Parathyroid adenoma (tissue), 2 donors: ENCODE measurements at regions not wholly inside any gene's neighbourhood (a gene's known extent, or its start where the extent isn't known, plus 50 kb on each side); places are given as distances from the start of the nearest gene placed in this dataset.

Experiments
- H2AFZ ChIP-seq: fragments of 300-600 bp; sonication (generic); one replicate; pipeline ENCODE4 v1.7.0; 2017; ENCODE audit warnings: antibody characterized with exemption, mild to moderate bottlenecking
- H3K27ac ChIP-seq: fragments of 300-600 bp; sonication (generic); one replicate; pipeline ENCODE4 v1.7.0; 2017
- H3K27me3 ChIP-seq: fragments of 300-600 bp; sonication (generic); one replicate; pipeline ENCODE4 v1.7.0; 2017; ENCODE audit warnings: low read length; ENCODE audit not compliant: control insufficient read depth, insufficient read depth
- H3K36me3 ChIP-seq: fragments of 300-600 bp; sonication (generic); one replicate; pipeline ENCODE4 v1.7.0; 2017; ENCODE audit warnings: low read length; ENCODE audit not compliant: control insufficient read depth, insufficient read depth
- H3K4me1 ChIP-seq: fragments of 300-600 bp; sonication (generic); one replicate; pipeline ENCODE4 v1.7.0; 2017; ENCODE audit warnings: control low read depth
- H3K4me2 ChIP-seq: fragments of 300-600 bp; sonication (generic); one replicate; pipeline ENCODE4 v1.7.0; 2017; ENCODE audit warnings: low read length
- H3K4me3 ChIP-seq: fragments of 300-600 bp; sonication (generic); one replicate; pipeline ENCODE4 v1.7.0; 2017; ENCODE audit warnings: low read depth, low read length
- H3K79me2 ChIP-seq: fragments of 300-600 bp; sonication (generic); one replicate; pipeline ENCODE4 v1.7.0; 2017; ENCODE audit warnings: control low read depth
- H3K9ac ChIP-seq: fragments of 300-600 bp; sonication (generic); one replicate; pipeline ENCODE4 v1.7.0; 2017; ENCODE audit warnings: mild to moderate bottlenecking
- H3K9me3 ChIP-seq: fragments of 300-600 bp; sonication (generic); one replicate; pipeline ENCODE4 v1.7.0; 2017; ENCODE audit warnings: low read length; ENCODE audit not compliant: control insufficient read depth
- CTCF ChIP-seq: fragments of 300-600 bp; sonication (generic); IDR thresholded peaks from one replicate; pipeline ENCODE4 v1.7.0; 2017; ENCODE audit warnings: antibody characterized with exemption, mild to moderate bottlenecking
- donor health status: primary hyperparathyroidism.

- H3K9ac ChIP-seq = no peak overlapping the region
- H3K79me2 ChIP-seq = no peaks in the 10 kb centered on the region
- H3K27me3 ChIP-seq = no peaks in the 10 kb centered on the region
- H3K4me1 ChIP-seq = no peaks in the 10 kb centered on the region
- H3K9me3 ChIP-seq = no peaks in the 10 kb centered on the region
- no peak overlapping the region for H3K4me2 ChIP-seq
- no peak overlapping the region for H2AFZ ChIP-seq
- no peaks in the 10 kb centered on the region for H3K36me3 ChIP-seq
- no peak for TF ChIP-seq CTCF
- no peak overlapping the region for H3K27ac ChIP-seq
- H3K4me3 ChIP-seq = no peak overlapping the region
Observed at GRCh38 chr15:38755718-38756117, 191.1 kb upstream of the RASGRP1 start.

GRCh38 chr15:38756441-38756840, 191.8 kb upstream of the RASGRP1 start:
- Histone ChIP-seq H3K9me3 (no peaks in the 10 kb centered on the region), H3K4me3 (no peak overlapping the region), H3K4me1 (no peaks in the 10 kb centered on the region), H3K36me3 (no peaks in the 10 kb centered on the region), H3K27me3 (no peaks in the 10 kb centered on the region), H3K9ac (no peak overlapping the region), H3K27ac (no peak overlapping the region), H3K79me2 (no peaks in the 10 kb centered on the region), H2AFZ (no peak overlapping the region), H3K4me2 (no peak overlapping the region)
- TF ChIP-seq CTCF = no peak

GRCh38 chr15:38758043-38758442, 193.4 kb upstream of the RASGRP1 start:
- H3K36me3 ChIP-seq = no peaks in the 10 kb centered on the region
- no peak overlapping the region for H3K4me3 ChIP-seq
- TF ChIP-seq CTCF = no peak
- no peak overlapping the region for H3K9ac ChIP-seq
- H3K4me1 ChIP-seq = no peaks in the 10 kb centered on the region
- no peaks in the 10 kb centered on the region for H3K9me3 ChIP-seq
- no peak overlapping the region for H3K4me2 ChIP-seq
- no peaks in the 10 kb centered on the region for H3K79me2 ChIP-seq
- no peaks in the 10 kb centered on the region for H3K27me3 ChIP-seq
- H2AFZ ChIP-seq = no peak overlapping the region
- no peak overlapping the region for H3K27ac ChIP-seq

GRCh38 chr15:38761681-38762080, 197.1 kb upstream of the RASGRP1 start:
- Histone ChIP-seq H3K27ac (no peak overlapping the region), H3K9me3 (no peaks in the 10 kb centered on the region), H3K36me3 (no peaks in the 10 kb centered on the region), H3K4me3 (no peak overlapping the region), H3K9ac (no peak overlapping the region), H3K4me2 (no peak overlapping the region), H2AFZ (no peak overlapping the region), H3K27me3 (no peaks in the 10 kb centered on the region), H3K79me2 (no peaks in the 10 kb centered on the region), H3K4me1 (no peaks in the 10 kb centered on the region)
- no peak for TF ChIP-seq CTCF

- H2AFZ ChIP-seq = no peak overlapping the region
- no peak overlapping the region for H3K9ac ChIP-seq
- H3K4me1 ChIP-seq = no peaks in the 10 kb centered on the region
- H3K27ac ChIP-seq = no peak overlapping the region
- no peak overlapping the region for H3K4me3 ChIP-seq
- no peak overlapping the region for H3K4me2 ChIP-seq
- no peaks in the 10 kb centered on the region for H3K27me3 ChIP-seq
- TF ChIP-seq CTCF = no peak
- no peaks in the 10 kb centered on the region for H3K79me2 ChIP-seq
- no peaks in the 10 kb centered on the region for H3K9me3 ChIP-seq
- H3K36me3 ChIP-seq = no peaks in the 10 kb centered on the region
Observed at GRCh38 chr15:38768970-38769369, 204.4 kb upstream of the RASGRP1 start.
